ENCODE measurements at regions not wholly inside any gene's neighbourhood (a gene's known extent, or its start where the extent isn't known, plus 50 kb on each side); places are given as distances from the start of the nearest gene placed in this dataset.

DNA sequence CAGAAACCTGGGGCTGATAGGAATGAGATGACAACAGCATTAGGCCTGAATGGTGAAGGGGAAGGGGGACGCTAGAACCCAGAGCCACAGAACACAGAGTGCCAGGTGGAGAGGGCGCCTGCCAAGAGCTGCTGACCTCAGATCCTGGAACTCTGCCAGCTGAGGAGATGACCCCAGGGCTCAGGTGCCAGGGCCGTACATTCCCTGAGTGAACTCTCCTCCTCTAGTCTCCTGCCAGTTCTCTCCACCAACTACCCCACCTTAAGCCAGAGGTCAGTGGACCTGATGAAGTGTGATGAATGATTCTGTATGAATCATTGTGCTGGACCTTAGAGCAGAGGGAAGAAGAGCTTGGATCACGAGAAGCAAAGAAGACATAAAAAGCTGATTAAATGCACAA, 1582.2 kb upstream of the ACVR2A start:
- no peaks in the 10 kb centered on the region for H3K4me1 Mint-ChIP-seq (ENCODE audit: low read depth)
- H3K27me3 Mint-ChIP-seq: no peaks in the 10 kb centered on the region
- no peak for DNase-seq (ENCODE audit: low spot score, unreplicated experiment)
- no peak for TF ChIP-seq CTCF (IDR thresholded peaks at IDR 0.05; ENCODE audit: unreplicated experiment)
- no peak overlapping the region for H3K4me3 Mint-ChIP-seq (ENCODE audit: low read depth)
- H3K36me3 Mint-ChIP-seq (ENCODE audit: insufficient read depth): no peaks in the 10 kb centered on the region
- H3K9me3 Mint-ChIP-seq (ENCODE audit: low read depth): no peaks in the 10 kb centered on the region
- H3K27ac Mint-ChIP-seq: no peak overlapping the region

- TF ChIP-seq CTCF (IDR thresholded peaks at IDR 0.05; ENCODE audit: unreplicated experiment): no peak
- no peaks in the 10 kb centered on the region for H3K27me3 Mint-ChIP-seq
- no peak overlapping the region for H3K27ac Mint-ChIP-seq
- H3K9me3 Mint-ChIP-seq (ENCODE audit: low read depth): no peaks in the 10 kb centered on the region
- H3K36me3 Mint-ChIP-seq (ENCODE audit: insufficient read depth): no peaks in the 10 kb centered on the region
- no peak for DNase-seq (ENCODE audit: low spot score, unreplicated experiment)
- no peak overlapping the region for H3K4me3 Mint-ChIP-seq (ENCODE audit: low read depth)
- no peaks in the 10 kb centered on the region for H3K4me1 Mint-ChIP-seq (ENCODE audit: low read depth)
These were observed 1584.3 kb upstream of the ACVR2A start for GRCh38 chr2:146260551-146260950.

DNA sequence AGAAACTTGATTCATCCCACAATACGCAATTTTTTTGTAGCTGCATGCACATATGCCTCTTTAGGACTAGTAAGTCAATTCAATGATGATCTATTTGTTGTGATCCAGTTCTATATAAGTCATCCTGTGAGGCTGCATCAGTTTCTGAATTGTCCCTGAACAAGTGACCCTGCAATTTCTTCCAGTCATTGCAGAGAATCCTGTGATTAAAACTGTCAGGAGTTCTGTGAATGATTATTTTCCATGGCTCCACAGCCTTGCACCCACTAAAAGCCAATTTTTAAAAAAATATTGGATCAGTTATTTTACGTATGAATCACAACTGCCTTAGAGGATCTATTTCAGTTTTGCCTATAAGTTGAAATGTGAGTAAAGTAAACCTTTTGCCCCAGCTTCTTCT, 1585.0 kb upstream of the ACVR2A start:
- no peaks in the 10 kb centered on the region for H3K27me3 Mint-ChIP-seq
- H3K9me3 Mint-ChIP-seq (ENCODE audit: low read depth): no peaks in the 10 kb centered on the region
- H3K4me1 Mint-ChIP-seq (ENCODE audit: low read depth): no peaks in the 10 kb centered on the region
- no peak for DNase-seq (ENCODE audit: low spot score, unreplicated experiment)
- no peak overlapping the region for H3K27ac Mint-ChIP-seq
- no peak overlapping the region for H3K4me3 Mint-ChIP-seq (ENCODE audit: low read depth)
- no peaks in the 10 kb centered on the region for H3K36me3 Mint-ChIP-seq (ENCODE audit: insufficient read depth)
- TF ChIP-seq CTCF (IDR thresholded peaks at IDR 0.05; ENCODE audit: unreplicated experiment): no peak

GRCh38 chr2:146258071-146258470, 1586.8 kb upstream of the ACVR2A start:
- no peak overlapping the region for H3K4me3 Mint-ChIP-seq (ENCODE audit: low read depth)
- no peaks in the 10 kb centered on the region for H3K27me3 Mint-ChIP-seq
- no peak for TF ChIP-seq CTCF (IDR thresholded peaks at IDR 0.05; ENCODE audit: unreplicated experiment)
- no peak overlapping the region for H3K27ac Mint-ChIP-seq
- DNase-seq (ENCODE audit: low spot score, unreplicated experiment): no peak
- H3K4me1 Mint-ChIP-seq (ENCODE audit: low read depth): no peaks in the 10 kb centered on the region
- no peaks in the 10 kb centered on the region for H3K9me3 Mint-ChIP-seq (ENCODE audit: low read depth)
- H3K36me3 Mint-ChIP-seq (ENCODE audit: insufficient read depth): no peaks in the 10 kb centered on the region

GRCh38 chr2:146252119-146252518, 1592.7 kb upstream of the ACVR2A start:
- H3K36me3 Mint-ChIP-seq (ENCODE audit: insufficient read depth): no peaks in the 10 kb centered on the region
- H3K4me1 Mint-ChIP-seq (ENCODE audit: low read depth): peaks cover 5% of the 10 kb centered on the region
- H3K27ac Mint-ChIP-seq: no peak overlapping the region
- no peak for TF ChIP-seq CTCF (IDR thresholded peaks at IDR 0.05; ENCODE audit: unreplicated experiment)
- H3K27me3 Mint-ChIP-seq: no peaks in the 10 kb centered on the region
- DNase-seq (ENCODE audit: low spot score, unreplicated experiment): no peak
- no peak overlapping the region for H3K4me3 Mint-ChIP-seq (ENCODE audit: low read depth)
- H3K9me3 Mint-ChIP-seq (ENCODE audit: low read depth): no peaks in the 10 kb centered on the region

Data from progenitor cell of endocrine pancreas (in vitro differentiated cells).